GM21528 (cell line): ENCODE measurements at regions not wholly inside any gene's neighbourhood (a gene's known extent, or its start where the extent isn't known, plus 50 kb on each side); places are given as distances from the start of the nearest gene placed in this dataset.

ENCODE experiments used
- ATAC-seq: cut with Tn5 transposase; IDR thresholded peaks from one replicate; pipeline ENCODE4 v1.9.1; 2021; ENCODE audit warnings: mild to moderate bottlenecking, moderate library complexity; ENCODE audit not compliant: unreplicated experiment, low FRiP score

- ATAC-seq: no peak
Observed at GRCh38 chr18:5603153-5603552, 59.4 kb upstream of the EPB41L3 start.

GRCh38 chr18:5601188-5601624 lies 57.4 kb upstream of the EPB41L3 start:
- no peak for ATAC-seq

- ATAC-seq: no peak
Observed at GRCh38 chr18:5600378-5601071, 56.7 kb upstream of the EPB41L3 start.

- ATAC-seq: no peak
Observed at GRCh38 chr18:5596585-5596984, 52.8 kb upstream of the EPB41L3 start.
